ENCODE measurements at regions not wholly inside any gene's neighbourhood (a gene's known extent, or its start where the extent isn't known, plus 50 kb on each side); places are given as distances from the start of the nearest gene placed in this dataset.

DNA sequence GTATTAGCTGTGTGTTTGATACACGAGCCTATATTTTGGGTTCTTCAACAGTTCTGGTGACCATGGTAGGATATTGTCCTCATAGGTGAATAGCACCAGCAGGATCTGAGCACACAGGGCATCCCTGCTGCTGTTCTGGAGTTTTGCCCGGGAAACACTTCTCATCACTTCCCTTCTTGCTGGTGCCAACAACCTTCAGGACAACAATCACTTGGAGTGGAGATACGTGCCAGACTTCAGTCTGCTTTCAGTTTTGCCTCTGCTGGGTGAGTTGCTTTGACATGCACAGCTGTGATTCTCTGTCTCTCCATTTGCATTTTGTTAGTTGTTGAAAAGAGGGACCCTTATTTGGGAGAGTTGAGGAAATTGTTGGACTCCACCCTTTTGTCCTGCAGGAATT is 1347.2 kb upstream of the DDX18 start:
- FAIRE-seq (no peak), DNase-seq (ENCODE audit: low read depth, low spot score) (no peak), ATAC-seq (no peak)
- Histone ChIP-seq H3K4me2 (ENCODE audit: control insufficient read depth, insufficient read depth) (no peak overlapping the region), H3K4me1 (ENCODE audit: control insufficient read depth, insufficient read depth, low read length) (no peaks in the 10 kb centered on the region), H3K27ac (ENCODE audit: control insufficient read depth, insufficient read depth) (no peak overlapping the region), H3K9ac (ENCODE audit: control insufficient read depth, insufficient read depth, low read length) (no peak overlapping the region), H3K36me3 (ENCODE audit: control insufficient read depth in 2 of 2, insufficient read depth in 2 of 2, low read length in 1 of 2) (no peaks in the 10 kb centered on the region), H3K79me2 (ENCODE audit: control insufficient read depth, insufficient read depth, low read length) (no peaks in the 10 kb centered on the region), H3K9me3 (replicated peaks; ENCODE audit: control insufficient read depth, insufficient read depth, low read length) (no peaks in the 10 kb centered on the region), H3K4me3 (no peak overlapping the region), H3K27me3 (replicated peaks in 1 of 2; ENCODE audit: control insufficient read depth in 2 of 2, insufficient read depth in 2 of 2, low read length in 1 of 2) (no peaks in the 10 kb centered on the region), H2AFZ (ENCODE audit: control insufficient read depth, low read depth, low read length) (no peak overlapping the region), H4K20me1 (ENCODE audit: control insufficient read depth, insufficient read depth) (no peaks in the 10 kb centered on the region)
- TF ChIP-seq NR2F1 (conservative IDR thresholded peaks at IDR 0.05) = no peak
- no peak for TF ChIP-seq ZBTB4 (CRISPR knock-in tag; IDR thresholded peaks at IDR 0.05)
- TF ChIP-seq PRDM15 (CRISPR knock-in tag; IDR thresholded peaks at IDR 0.05) = no peak
- TF ChIP-seq NR2C2 (IDR thresholded peaks at IDR 0.05; ENCODE audit: borderline replicate concordance, control insufficient read depth, insufficient read length, low read depth) = no peak
- TF ChIP-seq TARDBP (IDR thresholded peaks at IDR 0.05; ENCODE audit: borderline replicate concordance) = no peak
- no peak for TF ChIP-seq PAX8 (IDR thresholded peaks at IDR 0.05)
- TF ChIP-seq CBFB (IDR thresholded peaks at IDR 0.05; ENCODE audit: low read depth) = no peak
- no peak for TF ChIP-seq MYC (IDR thresholded peaks at IDR 0.05; ENCODE audit: insufficient read depth, insufficient read length, insufficient replicate concordance, low read length, severe bottlenecking)
- no peak for TF ChIP-seq IKZF1 (conservative IDR thresholded peaks at IDR 0.05)
- POLR2A ChIA-PET = no interaction called here
- CTCF ChIA-PET = no interaction called here
- BruUV-seq (replicated peaks) = no TSS peak
- SMC1A ChIA-PET (ENCODE audit: uncharacterized antibody, unreplicated experiment) = interaction anchor here (0.6 kb wide), 1 partner anchor 28 kb away, joined by 3 read pairs; no protein-coding TSS in a partner anchor
- in situ Hi-C loops (cut with MboI) = no loop called here
- intact Hi-C loops (cut with micrococcal nuclease; ENCODE audit: unreplicated experiment) = no loop called here
- RAD21 ChIA-PET (ENCODE audit: unreplicated experiment) = no interaction called here
- 5% methylated on average over 3 of the region's 3 CpGs for WGBS (ENCODE audit: insufficient coverage, insufficient replicate concordance, low lambda C conversion rate, missing lambda C conversion rate)

Data from GM12878 (cell line).